ENCODE measurements at regions not wholly inside any gene's neighbourhood (a gene's known extent, or its start where the extent isn't known, plus 50 kb on each side); places are given as distances from the start of the nearest gene placed in this dataset.

- in situ Hi-C loops (cut with HindIII; ENCODE audit: low pct_ligation_motif_present, low pct_unique_long_range_greater_than_20kb, low sequenced_read_pairs): no loop called here
- no peak for DNase-seq
These were observed 513.4 kb downstream of the ANKRD7 start for GRCh38 chr7:118737935-118738334.

- DNase-seq: no peak
- in situ Hi-C loops (cut with HindIII; ENCODE audit: low pct_ligation_motif_present, low pct_unique_long_range_greater_than_20kb, low sequenced_read_pairs): no loop called here
These were observed 521.4 kb downstream of the ANKRD7 start for GRCh38 chr7:118745927-118746326.

- in situ Hi-C loops (cut with HindIII; ENCODE audit: low pct_ligation_motif_present, low pct_unique_long_range_greater_than_20kb, low sequenced_read_pairs): no loop called here
- DNase-seq: no peak
These were observed 523.0 kb downstream of the ANKRD7 start for GRCh38 chr7:118747473-118747872.

GRCh38 chr7:118753479-118753878 lies 529.0 kb downstream of the ANKRD7 start:
- no peak for DNase-seq
- in situ Hi-C loops (cut with HindIII; ENCODE audit: low pct_ligation_motif_present, low pct_unique_long_range_greater_than_20kb, low sequenced_read_pairs): no loop called here

GRCh38 chr7:118754608-118755007 lies 530.1 kb downstream of the ANKRD7 start:
- DNase-seq: no peak
- in situ Hi-C loops (cut with HindIII; ENCODE audit: low pct_ligation_motif_present, low pct_unique_long_range_greater_than_20kb, low sequenced_read_pairs): no loop called here

- in situ Hi-C loops (cut with HindIII; ENCODE audit: low pct_ligation_motif_present, low pct_unique_long_range_greater_than_20kb, low sequenced_read_pairs): no loop called here
- DNase-seq: no peak
These were observed 530.6 kb downstream of the ANKRD7 start for GRCh38 chr7:118755067-118755625.

- in situ Hi-C loops (cut with HindIII; ENCODE audit: low pct_ligation_motif_present, low pct_unique_long_range_greater_than_20kb, low sequenced_read_pairs): no loop called here
These were observed 532.6 kb downstream of the ANKRD7 start for GRCh38 chr7:118757066-118757465.

GRCh38 chr7:118758582-118758981 lies 534.1 kb downstream of the ANKRD7 start:
- no peak for DNase-seq
- in situ Hi-C loops (cut with HindIII; ENCODE audit: low pct_ligation_motif_present, low pct_unique_long_range_greater_than_20kb, low sequenced_read_pairs): no loop called here

More at GRCh38 chr7:118757066-118757465, 532.6 kb downstream of the ANKRD7 start:
- no peak for DNase-seq

GRCh38 chr7:118759921-118760320 lies 535.4 kb downstream of the ANKRD7 start:
- DNase-seq: no peak
- in situ Hi-C loops (cut with HindIII; ENCODE audit: low pct_ligation_motif_present, low pct_unique_long_range_greater_than_20kb, low sequenced_read_pairs): no loop called here

- DNase-seq: no peak
- in situ Hi-C loops (cut with HindIII; ENCODE audit: low pct_ligation_motif_present, low pct_unique_long_range_greater_than_20kb, low sequenced_read_pairs): no loop called here
These were observed 537.9 kb downstream of the ANKRD7 start for GRCh38 chr7:118762451-118762850.

GRCh38 chr7:118764221-118764620 lies 539.7 kb downstream of the ANKRD7 start:
- in situ Hi-C loops (cut with HindIII; ENCODE audit: low pct_ligation_motif_present, low pct_unique_long_range_greater_than_20kb, low sequenced_read_pairs): no loop called here

GRCh38 chr7:118771672-118772071 lies 547.2 kb downstream of the ANKRD7 start:
- in situ Hi-C loops (cut with HindIII; ENCODE audit: low pct_ligation_motif_present, low pct_unique_long_range_greater_than_20kb, low sequenced_read_pairs): no loop called here
- DNase-seq: no peak

More at GRCh38 chr7:118764221-118764620, 539.7 kb downstream of the ANKRD7 start:
- DNase-seq: no peak

- DNase-seq: no peak
- in situ Hi-C loops (cut with HindIII; ENCODE audit: low pct_ligation_motif_present, low pct_unique_long_range_greater_than_20kb, low sequenced_read_pairs): no loop called here
These were observed 552.8 kb downstream of the ANKRD7 start for GRCh38 chr7:118777308-118777707.

- in situ Hi-C loops (cut with HindIII; ENCODE audit: low pct_ligation_motif_present, low pct_unique_long_range_greater_than_20kb, low sequenced_read_pairs): no loop called here
- DNase-seq: no peak
These were observed 568.2 kb downstream of the ANKRD7 start for GRCh38 chr7:118792682-118793081.

- no peak for DNase-seq
- in situ Hi-C loops (cut with HindIII; ENCODE audit: low pct_ligation_motif_present, low pct_unique_long_range_greater_than_20kb, low sequenced_read_pairs): no loop called here
These were observed 569.1 kb downstream of the ANKRD7 start for GRCh38 chr7:118793582-118793981.

- in situ Hi-C loops (cut with HindIII; ENCODE audit: low pct_ligation_motif_present, low pct_unique_long_range_greater_than_20kb, low sequenced_read_pairs): no loop called here
- no peak for DNase-seq
These were observed 569.9 kb downstream of the ANKRD7 start for GRCh38 chr7:118794419-118794818.

GRCh38 chr7:118801366-118801765 lies 576.9 kb downstream of the ANKRD7 start:
- DNase-seq: no peak
- in situ Hi-C loops (cut with HindIII; ENCODE audit: low pct_ligation_motif_present, low pct_unique_long_range_greater_than_20kb, low sequenced_read_pairs): no loop called here

GRCh38 chr7:118802726-118803125 lies 578.2 kb downstream of the ANKRD7 start:
- in situ Hi-C loops (cut with HindIII; ENCODE audit: low pct_ligation_motif_present, low pct_unique_long_range_greater_than_20kb, low sequenced_read_pairs): no loop called here
- no peak for DNase-seq

- in situ Hi-C loops (cut with HindIII; ENCODE audit: low pct_ligation_motif_present, low pct_unique_long_range_greater_than_20kb, low sequenced_read_pairs): no loop called here
- DNase-seq: no peak
These were observed 601.7 kb downstream of the ANKRD7 start for GRCh38 chr7:118826246-118826645.

GRCh38 chr7:118836933-118837332 lies 612.4 kb downstream of the ANKRD7 start:
- in situ Hi-C loops (cut with HindIII; ENCODE audit: low pct_ligation_motif_present, low pct_unique_long_range_greater_than_20kb, low sequenced_read_pairs): no loop called here
- DNase-seq: no peak

- no peak for DNase-seq
- in situ Hi-C loops (cut with HindIII; ENCODE audit: low pct_ligation_motif_present, low pct_unique_long_range_greater_than_20kb, low sequenced_read_pairs): no loop called here
These were observed 615.0 kb downstream of the ANKRD7 start for GRCh38 chr7:118839515-118839914.

Measured in ACHN (cell line).